Fibroblast of lung (primary cell): ENCODE measurements at regions not wholly inside any gene's neighbourhood (a gene's known extent, or its start where the extent isn't known, plus 50 kb on each side); places are given as distances from the start of the nearest gene placed in this dataset.

Experiments
- DNase-seq, 2 donors: peaks; one replicate each; pipeline versions ENCODE4 v3.0.0 to v3.0.0-alpha.2; 2010; ENCODE audit warnings: low read depth in 2 of 2
- H2AFZ ChIP-seq: 2 replicates; pipeline ENCODE4 v1.5.1; 2012; ENCODE audit warnings: low read length, control low read depth, inconsistent platforms
- H3K27ac ChIP-seq: 2 replicates; pipeline ENCODE4 v1.5.1; 2011; ENCODE audit warnings: low read length, control low read depth; ENCODE audit not compliant: insufficient read depth
- H3K27me3 ChIP-seq: 2 replicates; pipeline ENCODE4 v1.5.1; 2011; ENCODE audit warnings: mild to moderate bottlenecking, low read length; ENCODE audit not compliant: control insufficient read depth, insufficient read depth
- H3K36me3 ChIP-seq: 2 replicates; pipeline ENCODE4 v1.5.1; 2011; ENCODE audit warnings: low read length; ENCODE audit not compliant: control insufficient read depth, insufficient read depth
- H3K4me1 ChIP-seq: 2 replicates; pipeline ENCODE4 v1.5.1; 2011; ENCODE audit warnings: low read length; ENCODE audit not compliant: control insufficient read depth, insufficient read depth; ENCODE audit errors: extremely low read depth
- H3K4me2 ChIP-seq: 2 replicates; pipeline ENCODE4 v1.5.1; 2011; ENCODE audit warnings: low read length, control low read depth; ENCODE audit not compliant: insufficient read depth; ENCODE audit errors: extremely low read depth
- H3K4me3 ChIP-seq, 4 experiments: fragments of 200-600 bp in 1 of 4; sonication (generic) in 1 of 4; replicated peaks in 1 of 4; 2 replicates each; pipeline ENCODE4 v1.5.1; 2011 to 2016; ENCODE audit warnings: low read length in 4 of 4, low read depth in 3 of 4, mild to moderate bottlenecking in 3 of 4, control low read depth in 2 of 4, inconsistent platforms in 1 of 4, mixed read lengths in 1 of 4; ENCODE audit not compliant: insufficient read depth in 1 of 4; ENCODE audit errors: control extremely low read depth in 1 of 4
- H3K79me2 ChIP-seq: 2 replicates; pipeline ENCODE4 v1.5.1; 2012; ENCODE audit warnings: mild to moderate bottlenecking, low read length, inconsistent platforms; ENCODE audit not compliant: control insufficient read depth, insufficient read depth
- H3K9ac ChIP-seq: 2 replicates; pipeline ENCODE4 v1.5.1; 2011; ENCODE audit warnings: mild to moderate bottlenecking, low read length, control low read depth; ENCODE audit not compliant: insufficient read depth
- H3K9me3 ChIP-seq: 2 replicates; pipeline ENCODE4 v1.5.1; 2012; ENCODE audit warnings: low read depth, low read length; ENCODE audit not compliant: control insufficient read depth, insufficient read depth
- H4K20me1 ChIP-seq: 2 replicates; pipeline ENCODE4 v1.5.1; 2011; ENCODE audit warnings: low read length; ENCODE audit not compliant: control insufficient read depth, insufficient read depth; ENCODE audit errors: extremely low read depth
- EZH2 ChIP-seq: IDR thresholded peaks from 2 replicates; pipeline ENCODE4 v1.5.1; 2012; ENCODE audit warnings: low read length, control low read depth, mild to moderate bottlenecking; ENCODE audit errors: missing control alignments
- TF ChIP-seq, protein P1 (sequence below), 2 donors: IDR thresholded peaks in 1 of 2; conservative IDR thresholded peaks in 1 of 2; 1 replicate in 1 of 2; 2 replicates in 1 of 2; pipeline ENCODE4 v1.5.1; 2011 to 2012; ENCODE audit warnings: low read length in 2 of 2, control low read depth in 1 of 2, inconsistent platforms in 1 of 2, low read depth in 1 of 2, mild to moderate bottlenecking in 1 of 2

GRCh38 chr13:87208636-87209035 lies 462.5 kb upstream of the SLITRK5 start:
- no peaks in the 10 kb centered on the region for H3K36me3 ChIP-seq
- TF ChIP-seq EZH2: no peak
- TF ChIP-seq, protein P1, sequence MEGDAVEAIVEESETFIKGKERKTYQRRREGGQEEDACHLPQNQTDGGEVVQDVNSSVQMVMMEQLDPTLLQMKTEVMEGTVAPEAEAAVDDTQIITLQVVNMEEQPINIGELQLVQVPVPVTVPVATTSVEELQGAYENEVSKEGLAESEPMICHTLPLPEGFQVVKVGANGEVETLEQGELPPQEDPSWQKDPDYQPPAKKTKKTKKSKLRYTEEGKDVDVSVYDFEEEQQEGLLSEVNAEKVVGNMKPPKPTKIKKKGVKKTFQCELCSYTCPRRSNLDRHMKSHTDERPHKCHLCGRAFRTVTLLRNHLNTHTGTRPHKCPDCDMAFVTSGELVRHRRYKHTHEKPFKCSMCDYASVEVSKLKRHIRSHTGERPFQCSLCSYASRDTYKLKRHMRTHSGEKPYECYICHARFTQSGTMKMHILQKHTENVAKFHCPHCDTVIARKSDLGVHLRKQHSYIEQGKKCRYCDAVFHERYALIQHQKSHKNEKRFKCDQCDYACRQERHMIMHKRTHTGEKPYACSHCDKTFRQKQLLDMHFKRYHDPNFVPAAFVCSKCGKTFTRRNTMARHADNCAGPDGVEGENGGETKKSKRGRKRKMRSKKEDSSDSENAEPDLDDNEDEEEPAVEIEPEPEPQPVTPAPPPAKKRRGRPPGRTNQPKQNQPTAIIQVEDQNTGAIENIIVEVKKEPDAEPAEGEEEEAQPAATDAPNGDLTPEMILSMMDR (conservative IDR thresholded peaks at IDR 0.05 in 1 of 2, IDR thresholded peaks at IDR 0.05 in 1 of 2; ENCODE audit: low read depth in 1 of 2, low read length in 2 of 2): no peak
- H3K27me3 ChIP-seq: no peaks in the 10 kb centered on the region
- no peaks in the 10 kb centered on the region for H3K9me3 ChIP-seq
- H3K79me2 ChIP-seq: no peaks in the 10 kb centered on the region
- no peak for DNase-seq
- H3K4me2 ChIP-seq: no peak overlapping the region
- no peaks in the 10 kb centered on the region for H3K4me1 ChIP-seq
- H3K9ac ChIP-seq: no peak overlapping the region
- no peak overlapping the region for H2AFZ ChIP-seq
- no peaks in the 10 kb centered on the region for H4K20me1 ChIP-seq
- H3K4me3 ChIP-seq: no peak overlapping the region
- no peak overlapping the region for H3K27ac ChIP-seq

DNA sequence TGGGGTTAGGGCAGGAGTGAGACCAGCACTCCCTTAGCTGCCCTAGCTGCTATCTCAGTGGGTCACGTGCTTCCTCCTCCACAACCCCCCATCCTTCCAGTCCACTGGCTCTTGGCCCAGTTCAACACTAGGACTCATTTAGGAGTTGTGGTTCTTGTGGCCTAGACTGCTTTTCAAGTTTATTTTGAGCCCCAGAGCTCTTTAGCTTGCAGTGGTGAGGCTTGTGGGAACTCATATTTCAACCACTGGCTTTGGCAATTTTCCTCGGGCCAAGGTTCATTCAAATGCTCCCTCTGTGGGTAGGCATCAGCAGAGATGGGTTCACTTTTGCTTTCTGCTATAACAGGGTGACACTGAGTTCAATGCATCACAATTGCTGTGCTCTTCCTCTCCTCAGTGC lies 436.2 kb upstream of the SLITRK5 start:
- H3K27me3 ChIP-seq: no peaks in the 10 kb centered on the region
- DNase-seq: peak; percentile 76 to 95
- no peaks in the 10 kb centered on the region for H3K79me2 ChIP-seq
- H4K20me1 ChIP-seq: no peaks in the 10 kb centered on the region
- no peaks in the 10 kb centered on the region for H3K4me1 ChIP-seq
- H3K4me2 ChIP-seq: no peak overlapping the region
- no peak overlapping the region for H3K9ac ChIP-seq
- H2AFZ ChIP-seq: no peak overlapping the region
- H3K27ac ChIP-seq: no peak overlapping the region
- H3K4me3 ChIP-seq: no peak overlapping the region
- no peak for TF ChIP-seq EZH2
- TF ChIP-seq, protein P1 (conservative IDR thresholded peaks at IDR 0.05 in 1 of 2, IDR thresholded peaks at IDR 0.05 in 1 of 2; ENCODE audit: low read depth in 1 of 2, low read length in 2 of 2): no peak
- H3K9me3 ChIP-seq: no peaks in the 10 kb centered on the region
- H3K36me3 ChIP-seq: no peaks in the 10 kb centered on the region

DNA sequence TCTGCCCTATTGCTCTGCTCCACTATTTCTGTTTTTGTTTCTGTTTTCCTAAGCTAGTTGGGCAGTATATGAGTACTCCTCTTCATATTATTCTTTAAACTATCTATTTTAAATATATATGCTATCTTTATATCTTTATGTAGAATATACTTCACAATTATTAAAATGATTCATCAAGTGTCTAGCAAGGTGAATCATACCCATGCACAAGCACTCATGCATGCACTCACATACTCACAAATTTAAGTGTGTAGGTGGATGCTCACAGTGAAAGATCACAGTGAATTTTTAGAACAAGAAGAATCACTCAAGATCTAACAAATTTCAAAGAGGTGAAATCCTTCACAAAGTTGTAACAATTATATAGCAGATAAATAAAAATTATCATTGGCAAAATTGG lies 435.6 kb upstream of the SLITRK5 start:
- no peak overlapping the region for H3K9ac ChIP-seq
- H4K20me1 ChIP-seq: no peaks in the 10 kb centered on the region
- H3K27ac ChIP-seq: no peak overlapping the region
- no peaks in the 10 kb centered on the region for H3K36me3 ChIP-seq
- H3K4me3 ChIP-seq: no peak overlapping the region
- TF ChIP-seq EZH2: no peak
- TF ChIP-seq, protein P1 (conservative IDR thresholded peaks at IDR 0.05 in 1 of 2, IDR thresholded peaks at IDR 0.05 in 1 of 2; ENCODE audit: low read depth in 1 of 2, low read length in 2 of 2): no peak
- no peaks in the 10 kb centered on the region for H3K4me1 ChIP-seq
- H2AFZ ChIP-seq: no peak overlapping the region
- DNase-seq: peak in 1 of 2 donors; percentile 60
- H3K79me2 ChIP-seq: no peaks in the 10 kb centered on the region
- H3K27me3 ChIP-seq: no peaks in the 10 kb centered on the region
- no peak overlapping the region for H3K4me2 ChIP-seq
- H3K9me3 ChIP-seq: no peaks in the 10 kb centered on the region
